ENCODE measurements at regions not wholly inside any gene's neighbourhood (a gene's known extent, or its start where the extent isn't known, plus 50 kb on each side); places are given as distances from the start of the nearest gene placed in this dataset.

- no peak overlapping the region for H3K27ac Mint-ChIP-seq
- peaks cover 14% of the 10 kb centered on the region for H3K4me1 Mint-ChIP-seq
- no peaks in the 10 kb centered on the region for H3K9me3 Mint-ChIP-seq
- no peak overlapping the region for H3K4me3 Mint-ChIP-seq
- H3K27me3 Mint-ChIP-seq, result no peaks in the 10 kb centered on the region
- H3K36me3 Mint-ChIP-seq, result no peaks in the 10 kb centered on the region
Measured at GRCh38 chr9:21660976-21661375, 141.5 kb upstream of the MTAP start.

GRCh38 chr9:21661626-21662025 is 140.8 kb upstream of the MTAP start:
- no peaks in the 10 kb centered on the region for H3K27me3 Mint-ChIP-seq
- H3K4me3 Mint-ChIP-seq, result no peak overlapping the region
- no peaks in the 10 kb centered on the region for H3K36me3 Mint-ChIP-seq
- H3K9me3 Mint-ChIP-seq, result no peaks in the 10 kb centered on the region
- no peak overlapping the region for H3K27ac Mint-ChIP-seq
- peaks cover 8% of the 10 kb centered on the region for H3K4me1 Mint-ChIP-seq

- Mint-ChIP-seq H3K9me3 (peaks cover 11% of the 10 kb centered on the region), H3K36me3 (no peaks in the 10 kb centered on the region), H3K27me3 (no peaks in the 10 kb centered on the region), H3K4me3 (no peak overlapping the region), H3K27ac (no peak overlapping the region), H3K4me1 (peaks cover 43% of the 10 kb centered on the region)
Measured at GRCh38 chr9:21668516-21668915, 133.9 kb upstream of the MTAP start.

- Mint-ChIP-seq H3K36me3 (no peaks in the 10 kb centered on the region), H3K9me3 (peaks cover 11% of the 10 kb centered on the region), H3K27ac (peak overlapping the region; percentile 48), H3K27me3 (no peaks in the 10 kb centered on the region), H3K4me1 (peaks cover 45% of the 10 kb centered on the region), H3K4me3 (peak overlapping the region; percentile 42)
Measured at GRCh38 chr9:21669701-21670100, 132.7 kb upstream of the MTAP start.

GRCh38 chr9:21670374-21670773 is 132.1 kb upstream of the MTAP start:
- H3K27ac Mint-ChIP-seq, result peak overlapping the region; percentile 88
- H3K4me3 Mint-ChIP-seq, result peak overlapping the region; percentile 42
- no peaks in the 10 kb centered on the region for H3K36me3 Mint-ChIP-seq
- peaks cover 11% of the 10 kb centered on the region for H3K9me3 Mint-ChIP-seq
- peaks cover 47% of the 10 kb centered on the region for H3K4me1 Mint-ChIP-seq
- no peaks in the 10 kb centered on the region for H3K27me3 Mint-ChIP-seq

- Mint-ChIP-seq H3K4me1 (peaks cover 57% of the 10 kb centered on the region), H3K36me3 (no peaks in the 10 kb centered on the region), H3K9me3 (peaks cover 11% of the 10 kb centered on the region), H3K27me3 (no peaks in the 10 kb centered on the region), H3K4me3 (no peak overlapping the region), H3K27ac (peak overlapping the region; percentile 55)
Measured at GRCh38 chr9:21672140-21672539, 130.3 kb upstream of the MTAP start.

- peaks cover 62% of the 10 kb centered on the region for H3K4me1 Mint-ChIP-seq
- H3K36me3 Mint-ChIP-seq, result no peaks in the 10 kb centered on the region
- no peak overlapping the region for H3K4me3 Mint-ChIP-seq
- no peaks in the 10 kb centered on the region for H3K27me3 Mint-ChIP-seq
- H3K9me3 Mint-ChIP-seq, result peaks cover 11% of the 10 kb centered on the region
- peak overlapping the region; percentile 31 for H3K27ac Mint-ChIP-seq
Measured at GRCh38 chr9:21672761-21673160, 129.7 kb upstream of the MTAP start.

GRCh38 chr9:21674894-21675293 is 127.5 kb upstream of the MTAP start:
- H3K27me3 Mint-ChIP-seq, result no peaks in the 10 kb centered on the region
- no peaks in the 10 kb centered on the region for H3K36me3 Mint-ChIP-seq
- H3K9me3 Mint-ChIP-seq, result peaks cover 11% of the 10 kb centered on the region
- peaks cover 62% of the 10 kb centered on the region for H3K4me1 Mint-ChIP-seq
- H3K27ac Mint-ChIP-seq, result no peak overlapping the region
- H3K4me3 Mint-ChIP-seq, result no peak overlapping the region

GRCh38 chr9:21677387-21677786 is 125.0 kb upstream of the MTAP start:
- Mint-ChIP-seq H3K27me3 (no peaks in the 10 kb centered on the region), H3K9me3 (peaks cover 10% of the 10 kb centered on the region), H3K4me1 (peaks cover 56% of the 10 kb centered on the region), H3K4me3 (no peak overlapping the region), H3K36me3 (no peaks in the 10 kb centered on the region), H3K27ac (no peak overlapping the region)

- Mint-ChIP-seq H3K4me1 (peaks cover 56% of the 10 kb centered on the region), H3K36me3 (no peaks in the 10 kb centered on the region), H3K4me3 (no peak overlapping the region), H3K27me3 (no peaks in the 10 kb centered on the region), H3K9me3 (peaks cover 5% of the 10 kb centered on the region), H3K27ac (no peak overlapping the region)
Measured at GRCh38 chr9:21677834-21678233, 124.6 kb upstream of the MTAP start.

GRCh38 chr9:21679432-21679831 is 123.0 kb upstream of the MTAP start:
- H3K4me3 Mint-ChIP-seq, result no peak overlapping the region
- H3K36me3 Mint-ChIP-seq, result no peaks in the 10 kb centered on the region
- no peaks in the 10 kb centered on the region for H3K27me3 Mint-ChIP-seq
- H3K4me1 Mint-ChIP-seq, result peaks cover 69% of the 10 kb centered on the region
- no peaks in the 10 kb centered on the region for H3K9me3 Mint-ChIP-seq
- no peak overlapping the region for H3K27ac Mint-ChIP-seq

- no peaks in the 10 kb centered on the region for H3K9me3 Mint-ChIP-seq
- no peaks in the 10 kb centered on the region for H3K36me3 Mint-ChIP-seq
- H3K27ac Mint-ChIP-seq, result no peak overlapping the region
- no peaks in the 10 kb centered on the region for H3K27me3 Mint-ChIP-seq
- peaks cover 75% of the 10 kb centered on the region for H3K4me1 Mint-ChIP-seq
- no peak overlapping the region for H3K4me3 Mint-ChIP-seq
Measured at GRCh38 chr9:21680590-21680989, 121.8 kb upstream of the MTAP start.

- H3K4me3 Mint-ChIP-seq, result peak overlapping the region; percentile 3
- H3K9me3 Mint-ChIP-seq, result no peaks in the 10 kb centered on the region
- H3K27ac Mint-ChIP-seq, result peak overlapping the region; percentile 84
- peaks cover 77% of the 10 kb centered on the region for H3K4me1 Mint-ChIP-seq
- no peaks in the 10 kb centered on the region for H3K27me3 Mint-ChIP-seq
- H3K36me3 Mint-ChIP-seq, result no peaks in the 10 kb centered on the region
Measured at GRCh38 chr9:21681641-21682040, 120.8 kb upstream of the MTAP start.

- Mint-ChIP-seq H3K27me3 (no peaks in the 10 kb centered on the region), H3K9me3 (no peaks in the 10 kb centered on the region), H3K36me3 (no peaks in the 10 kb centered on the region), H3K4me1 (peaks cover 83% of the 10 kb centered on the region), H3K4me3 (no peak overlapping the region), H3K27ac (peak overlapping the region; percentile 84)
Measured at GRCh38 chr9:21682381-21682780, 120.1 kb upstream of the MTAP start.

- Mint-ChIP-seq H3K4me1 (peaks cover 83% of the 10 kb centered on the region), H3K9me3 (no peaks in the 10 kb centered on the region), H3K27ac (peak overlapping the region; percentile 87)
Measured at GRCh38 chr9:21682981-21683380, 119.5 kb upstream of the MTAP start.

GRCh38 chr9:21683484-21684175 is 118.8 kb upstream of the MTAP start:
- Mint-ChIP-seq H3K27me3 (no peaks in the 10 kb centered on the region), H3K4me3 (no peak overlapping the region), H3K4me1 (peaks cover 84% of the 10 kb centered on the region), H3K36me3 (no peaks in the 10 kb centered on the region), H3K9me3 (no peaks in the 10 kb centered on the region), H3K27ac (peak overlapping the region; percentile 99)

More at GRCh38 chr9:21682981-21683380, 119.5 kb upstream of the MTAP start:
- Mint-ChIP-seq H3K27me3 (no peaks in the 10 kb centered on the region), H3K36me3 (no peaks in the 10 kb centered on the region), H3K4me3 (peak overlapping the region; percentile 42)

GRCh38 chr9:21684231-21684630 is 118.2 kb upstream of the MTAP start:
- no peaks in the 10 kb centered on the region for H3K27me3 Mint-ChIP-seq
- H3K36me3 Mint-ChIP-seq, result no peaks in the 10 kb centered on the region
- peak overlapping the region; percentile 99 for H3K27ac Mint-ChIP-seq
- peak overlapping the region; percentile 71 for H3K4me3 Mint-ChIP-seq
- H3K4me1 Mint-ChIP-seq, result peaks cover 88% of the 10 kb centered on the region
- no peaks in the 10 kb centered on the region for H3K9me3 Mint-ChIP-seq

Data from activated naive CD4-positive, alpha-beta T cell treated with anti-CD3 and anti-CD28 coated beads, Interleukin-2, amount 50 U/mL, for 24 hours (primary cell).